H9 (cell line): ENCODE measurements at regions not wholly inside any gene's neighbourhood (a gene's known extent, or its start where the extent isn't known, plus 50 kb on each side); places are given as distances from the start of the nearest gene placed in this dataset.

Source experiments
- DNase-seq: peaks from one replicate; pipeline ENCODE4 v3.0.0-alpha.2; 2017
- H2AFZ ChIP-seq: one replicate; pipeline ENCODE4 v1.6.1; 2013; ENCODE audit warnings: mild to moderate bottlenecking, low read length, control low read depth, moderate library complexity
- H2AK5ac ChIP-seq: 2 replicates; pipeline ENCODE4 v1.6.1; 2013; ENCODE audit warnings: low read length, control low read depth, mixed read lengths; ENCODE audit not compliant: insufficient read length
- H2BK120ac ChIP-seq: one replicate; pipeline ENCODE4 v1.6.1; 2013; ENCODE audit warnings: low read depth, mild to moderate bottlenecking, low read length, control low read depth, inconsistent platforms; ENCODE audit not compliant: poor library complexity, severe bottlenecking
- H2BK12ac ChIP-seq: 2 replicates; pipeline ENCODE4 v1.6.1; 2013; ENCODE audit warnings: low read length, control low read depth, mixed read lengths, low read depth; ENCODE audit not compliant: insufficient read length
- H2BK15ac ChIP-seq: 2 replicates; pipeline ENCODE4 v1.6.1; 2013; ENCODE audit warnings: low read depth, low read length, control low read depth
- H2BK20ac ChIP-seq: one replicate; pipeline ENCODE4 v1.6.1; 2013; ENCODE audit warnings: low read depth, mild to moderate bottlenecking, low read length, control low read depth, inconsistent platforms; ENCODE audit not compliant: poor library complexity, severe bottlenecking
- H2BK5ac ChIP-seq: 2 replicates; pipeline ENCODE4 v1.6.1; 2013; ENCODE audit warnings: low read length, control low read depth, mixed read lengths; ENCODE audit not compliant: insufficient read length
- H3K14ac ChIP-seq: 2 replicates; pipeline ENCODE4 v1.6.1; 2013; ENCODE audit warnings: low read length, control low read depth; ENCODE audit not compliant: insufficient read depth
- H3K18ac ChIP-seq: 2 replicates; pipeline ENCODE4 v1.6.1; 2013; ENCODE audit warnings: low read depth, mild to moderate bottlenecking, mixed read lengths, low read length, control low read depth; ENCODE audit not compliant: insufficient read length
- H3K23ac ChIP-seq: 2 replicates; pipeline ENCODE4 v1.6.1; 2013; ENCODE audit warnings: low read length, control low read depth, mixed read lengths, low read depth; ENCODE audit not compliant: insufficient read length
- H3K23me2 ChIP-seq: 2 replicates; pipeline ENCODE4 v1.6.1; 2013; ENCODE audit warnings: low read depth, mild to moderate bottlenecking, mixed read lengths, low read length, control low read depth; ENCODE audit not compliant: insufficient read length, poor library complexity, severe bottlenecking
- H3K27ac ChIP-seq: 2 replicates; pipeline ENCODE4 v1.5.1; 2013; ENCODE audit warnings: low read length, control low read depth, mixed read lengths, low read depth; ENCODE audit not compliant: insufficient read length
- H3K27me3 ChIP-seq: 2 replicates; pipeline ENCODE4 v1.6.1; 2013; ENCODE audit warnings: low read length, control low read depth, inconsistent platforms; ENCODE audit not compliant: insufficient read depth
- H3K4ac ChIP-seq: 2 replicates; pipeline ENCODE4 v1.6.1; 2013; ENCODE audit warnings: low read depth, mild to moderate bottlenecking, control low read depth, inconsistent platforms, low read length, moderate library complexity
- H3K4me1 ChIP-seq: 2 replicates; pipeline ENCODE4 v1.6.1; 2013; ENCODE audit warnings: low read length, control low read depth, inconsistent platforms; ENCODE audit not compliant: insufficient read depth
- H3K4me2 ChIP-seq: 2 replicates; pipeline ENCODE4 v1.6.1; 2013; ENCODE audit warnings: low read length, control low read depth, mixed read lengths; ENCODE audit not compliant: insufficient read length, insufficient read depth
- H3K56ac ChIP-seq: 2 replicates; pipeline ENCODE4 v1.6.1; 2013; ENCODE audit warnings: low read depth, mild to moderate bottlenecking, mixed read lengths, low read length, control low read depth; ENCODE audit not compliant: insufficient read length
- H3K79me1 ChIP-seq: 2 replicates; pipeline ENCODE4 v1.6.1; 2013; ENCODE audit warnings: low read depth, mild to moderate bottlenecking, moderate library complexity, low read length, control low read depth, inconsistent platforms; ENCODE audit not compliant: insufficient read depth, poor library complexity, severe bottlenecking
- H3K79me2 ChIP-seq: 2 replicates; pipeline ENCODE4 v1.6.1; 2013; ENCODE audit warnings: low read length, control low read depth, inconsistent platforms; ENCODE audit not compliant: insufficient read depth
- H3K9ac ChIP-seq: 2 replicates; pipeline ENCODE4 v1.6.1; 2013; ENCODE audit warnings: low read length, control low read depth, mixed read lengths; ENCODE audit not compliant: insufficient read length; ENCODE audit errors: extremely low read depth
- H3K9me3 ChIP-seq: one replicate; pipeline ENCODE4 v1.6.1; 2013; ENCODE audit warnings: low read depth, low read length, inconsistent platforms; ENCODE audit not compliant: control insufficient read depth
- H3T11ph ChIP-seq: one replicate; pipeline ENCODE4 v1.6.1; 2013; ENCODE audit warnings: mild to moderate bottlenecking, low read length, control low read depth, inconsistent platforms
- H4K20me1 ChIP-seq: one replicate; pipeline ENCODE4 v1.6.1; 2013; ENCODE audit not compliant: control insufficient read depth, insufficient read length, insufficient read depth
- H4K5ac ChIP-seq: 2 replicates; pipeline ENCODE4 v1.6.1; 2013; ENCODE audit warnings: low read depth, mild to moderate bottlenecking, mixed read lengths, low read length, control low read depth; ENCODE audit not compliant: insufficient read length
- H4K8ac ChIP-seq: replicated peaks from 2 replicates; pipeline ENCODE4 v1.6.1; 2013; ENCODE audit warnings: low read length, control low read depth, mixed read lengths, low read depth; ENCODE audit not compliant: insufficient read length
- H4K91ac ChIP-seq: 2 replicates; pipeline ENCODE4 v1.6.1; 2013; ENCODE audit warnings: low read depth, mild to moderate bottlenecking, moderate library complexity, mixed read lengths, low read length, control low read depth; ENCODE audit not compliant: insufficient read length
- H3K27ac Mint-ChIP-seq, 3 experiments: 2 replicates in 2 of 3; 3 replicates in 1 of 3; pipeline ENCODE4 v1.8.0; 2020 to 2021; ENCODE audit warnings: mixed read lengths in 3 of 3, mild to moderate bottlenecking in 1 of 3, moderate library complexity in 1 of 3
- H3K27me3 Mint-ChIP-seq: 2 replicates; pipeline ENCODE4 v1.8.0; 2021; ENCODE audit warnings: low read depth, mild to moderate bottlenecking, moderate library complexity, mixed read lengths
- H3K36me3 Mint-ChIP-seq, 3 experiments: 2 replicates in 2 of 3; 3 replicates in 1 of 3; pipeline ENCODE4 v1.8.0; 2020 to 2021; ENCODE audit warnings: low read depth in 3 of 3, mixed read lengths in 3 of 3; ENCODE audit not compliant: insufficient read depth in 1 of 3
- H3K4me1 Mint-ChIP-seq, 2 experiments: 2 replicates each; pipeline ENCODE4 v1.8.0; 2020; ENCODE audit warnings: mixed read lengths in 2 of 2
- H3K4me3 Mint-ChIP-seq, 2 experiments: 2 replicates in 1 of 2; 3 replicates in 1 of 2; pipeline ENCODE4 v1.8.0; 2020 to 2021; ENCODE audit warnings: mild to moderate bottlenecking in 2 of 2, mixed read lengths in 2 of 2, moderate library complexity in 1 of 2
- H3K9me3 Mint-ChIP-seq, 2 experiments: 2 replicates in 1 of 2; 3 replicates in 1 of 2; pipeline ENCODE4 v1.8.0; 2020; ENCODE audit warnings: mild to moderate bottlenecking in 2 of 2, mixed read lengths in 2 of 2, moderate library complexity in 1 of 2
- CTCF ChIP-seq: fragments of 200-600 bp; sonication (generic); conservative IDR thresholded peaks from 3 replicates; pipeline ENCODE4 v1.8.0; 2021; ENCODE audit warnings: antibody characterized with exemption, mild to moderate bottlenecking
- WGBS: extraction: QIAGEN DNeasy Blood & Tissue Kit; methylation state at CpG from one replicate; pipeline ENCODE4 v1.1.7; 2013; ENCODE audit warnings: missing lambda C conversion rate, low lambda C conversion rate, mixed read lengths; ENCODE audit not compliant: insufficient read length; ENCODE audit errors: extremely low coverage; 5-methylcytosine and 5-hydroxymethylcytosine counted together

GRCh38 chrX:8037593-8038348, 110.6 kb upstream of the PNPLA4 start:
- no peaks in the 10 kb centered on the region for H3K9me3 ChIP-seq
- peaks cover 20 to 21% of the 10 kb centered on the region in 2 experiments for H3K4me1 Mint-ChIP-seq
- H2BK120ac ChIP-seq = no peak overlapping the region
- no peaks in the 10 kb centered on the region for H3K23me2 ChIP-seq
- no peak overlapping the region for H2AK5ac ChIP-seq
- H3T11ph ChIP-seq = no peak overlapping the region
- H3K4me3 Mint-ChIP-seq = no peak overlapping the region
- no peaks in the 10 kb centered on the region for H3K9me3 Mint-ChIP-seq
- no peak overlapping the region for H2BK5ac ChIP-seq
- no peak overlapping the region for H3K4me2 ChIP-seq
- peak overlapping the region in 1 of 3 experiments; percentile 6; a peak in 1 of 7 replicates for H3K27ac Mint-ChIP-seq
- peaks cover 3% of the 10 kb centered on the region; the same call in 1 of the 2 replicates for H3K4me1 ChIP-seq
- H4K20me1 ChIP-seq = no peaks in the 10 kb centered on the region
- DNase-seq = no peak
- H3K56ac ChIP-seq = no peak overlapping the region
- H3K79me2 ChIP-seq = no peaks in the 10 kb centered on the region
- H3K27ac ChIP-seq = no peak overlapping the region
- no peak overlapping the region for H4K5ac ChIP-seq
- H4K91ac ChIP-seq = no peak overlapping the region
- H3K23ac ChIP-seq = no peak overlapping the region
- TF ChIP-seq CTCF = peak; percentile 26; the same call in 1 of the 3 replicates
- no peak overlapping the region for H2BK15ac ChIP-seq
- no peak overlapping the region for H3K14ac ChIP-seq
- H2BK20ac ChIP-seq = no peak overlapping the region
- no CpG with 5 or more reads among the region's 8 CpGs for WGBS
- H4K8ac ChIP-seq = no peak overlapping the region
- H3K18ac ChIP-seq = no peak overlapping the region
- H3K36me3 Mint-ChIP-seq = no peaks in the 10 kb centered on the region
- no peak overlapping the region for H3K4ac ChIP-seq
- no peak overlapping the region for H3K9ac ChIP-seq
- H3K79me1 ChIP-seq = no peaks in the 10 kb centered on the region
- H3K27me3 ChIP-seq = no peaks in the 10 kb centered on the region
- H2AFZ ChIP-seq = no peak overlapping the region
- H2BK12ac ChIP-seq = no peak overlapping the region
- no peaks in the 10 kb centered on the region for H3K27me3 Mint-ChIP-seq
